Neural crest cell (in vitro differentiated cells): ENCODE measurements at regions not wholly inside any gene's neighbourhood (a gene's known extent, or its start where the extent isn't known, plus 50 kb on each side); places are given as distances from the start of the nearest gene placed in this dataset.

Source experiments
- DNase-seq: peaks from one replicate; pipeline ENCODE4 v3.0.0; 2021; ENCODE audit warnings: low read depth, mixed read lengths, low spot score
- H3K27ac Mint-ChIP-seq: one replicate; pipeline ENCODE4 v1.8.0; 2021; ENCODE audit warnings: mild to moderate bottlenecking, mixed read lengths; ENCODE audit not compliant: unreplicated experiment
- H3K27me3 Mint-ChIP-seq: 2 replicates; pipeline ENCODE4 v1.8.0; 2021; ENCODE audit warnings: low read depth, mild to moderate bottlenecking, mixed read lengths
- H3K36me3 Mint-ChIP-seq: 2 replicates; pipeline ENCODE4 v1.8.0; 2021; ENCODE audit warnings: low read depth, mild to moderate bottlenecking, mixed read lengths
- H3K4me1 Mint-ChIP-seq: 2 replicates; pipeline ENCODE4 v1.8.0; 2021; ENCODE audit warnings: mixed read lengths
- H3K4me3 Mint-ChIP-seq: one replicate; pipeline ENCODE4 v1.8.0; 2021; ENCODE audit warnings: mild to moderate bottlenecking, mixed read lengths
- H3K9me3 Mint-ChIP-seq: 2 replicates; pipeline ENCODE4 v1.8.0; 2021; ENCODE audit warnings: mixed read lengths
- CTCF ChIP-seq: fragments of 200-600 bp; sonication (generic); conservative IDR thresholded peaks from 2 replicates; pipeline ENCODE4 v1.5.0; 2021; ENCODE audit warnings: antibody characterized with exemption, mild to moderate bottlenecking

DNA sequence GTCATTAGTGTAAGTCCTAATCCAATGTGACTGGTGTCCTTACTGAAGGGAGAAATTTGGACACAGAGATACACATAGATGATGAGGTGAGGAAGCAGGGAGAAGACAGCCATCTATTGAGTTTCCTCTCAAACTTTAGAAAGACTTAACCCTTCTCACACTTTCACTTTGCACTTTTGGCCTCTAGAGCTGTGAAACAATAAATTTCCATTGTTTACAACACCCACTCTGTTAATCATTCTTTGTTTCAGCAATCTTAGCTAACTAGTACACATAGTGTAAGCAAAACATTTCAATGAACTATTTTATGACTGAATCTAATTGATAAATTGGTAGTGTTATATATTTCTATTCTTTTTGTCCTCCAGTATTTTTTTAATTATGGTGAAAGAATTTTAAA is 1092.8 kb upstream of the POT1 start:
- TF ChIP-seq CTCF, result no peak
- peaks cover 2% of the 10 kb centered on the region for H3K9me3 Mint-ChIP-seq
- H3K27ac Mint-ChIP-seq, result no peak overlapping the region
- no peaks in the 10 kb centered on the region for H3K36me3 Mint-ChIP-seq
- DNase-seq, result no peak
- peaks cover 20% of the 10 kb centered on the region for H3K4me1 Mint-ChIP-seq
- H3K27me3 Mint-ChIP-seq, result no peaks in the 10 kb centered on the region
- no peak overlapping the region for H3K4me3 Mint-ChIP-seq

- H3K27me3 Mint-ChIP-seq, result no peaks in the 10 kb centered on the region
- no peaks in the 10 kb centered on the region for H3K36me3 Mint-ChIP-seq
- H3K27ac Mint-ChIP-seq, result no peak overlapping the region
- H3K4me3 Mint-ChIP-seq, result no peak overlapping the region
- DNase-seq, result no peak
- TF ChIP-seq CTCF, result no peak
- peaks cover 4% of the 10 kb centered on the region for H3K9me3 Mint-ChIP-seq
- peaks cover 4% of the 10 kb centered on the region for H3K4me1 Mint-ChIP-seq
Observed at GRCh38 chr7:126016722-126017121, 1087.1 kb upstream of the POT1 start.

DNA sequence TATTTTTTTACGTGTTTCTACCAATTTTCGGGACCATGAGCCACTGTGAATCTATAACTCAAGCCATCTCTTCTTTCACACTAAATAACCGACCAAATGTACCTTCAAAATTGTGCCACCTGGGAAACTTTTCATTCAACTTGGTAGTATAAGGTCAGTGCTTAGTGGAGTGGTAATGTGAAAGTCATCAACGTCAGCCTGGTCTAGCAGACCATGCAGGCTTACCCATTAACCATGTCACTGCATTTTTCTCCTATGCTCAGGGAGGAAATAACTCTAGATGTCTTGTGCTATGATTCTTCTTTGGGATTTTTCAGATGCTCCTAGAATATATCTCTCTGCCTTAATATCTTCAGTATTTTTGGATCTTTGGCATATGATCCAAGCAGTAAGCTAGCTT is 1075.4 kb upstream of the POT1 start:
- Mint-ChIP-seq H3K4me1 (peaks cover 12% of the 10 kb centered on the region), H3K27ac (peak overlapping the region; percentile 8)
- TF ChIP-seq CTCF, result no peak

GRCh38 chr7:126001349-126001748 is 1071.7 kb upstream of the POT1 start:
- Mint-ChIP-seq H3K27me3 (no peaks in the 10 kb centered on the region), H3K4me1 (peaks cover 12% of the 10 kb centered on the region), H3K36me3 (no peaks in the 10 kb centered on the region), H3K27ac (no peak overlapping the region), H3K4me3 (no peak overlapping the region), H3K9me3 (peaks cover 2% of the 10 kb centered on the region)
- no peak for TF ChIP-seq CTCF
- DNase-seq, result no peak

More for the DNA sequence above, 1075.4 kb upstream of the POT1 start:
- Mint-ChIP-seq H3K27me3 (no peaks in the 10 kb centered on the region), H3K4me3 (no peak overlapping the region), H3K9me3 (no peaks in the 10 kb centered on the region), H3K36me3 (no peaks in the 10 kb centered on the region)
- no peak for DNase-seq

DNA sequence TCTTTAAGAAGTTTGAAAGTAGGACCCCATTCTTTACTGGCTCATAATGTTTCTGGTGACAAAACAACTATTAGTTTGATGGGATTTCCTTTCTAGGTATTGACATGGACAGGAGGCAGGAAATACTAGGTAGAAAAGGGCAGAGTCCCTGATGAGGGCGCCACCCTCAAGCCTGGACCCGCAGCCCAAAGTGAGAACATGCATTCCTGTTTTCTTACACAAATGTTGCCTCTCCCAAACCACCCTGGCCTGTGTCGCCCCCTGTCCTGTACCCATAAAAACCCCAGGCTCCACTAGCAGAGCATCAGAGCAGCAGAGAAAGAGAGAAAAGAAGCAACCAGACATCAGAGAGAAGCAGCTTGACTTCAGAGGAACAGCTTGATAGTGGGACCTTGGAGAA is 1055.2 kb upstream of the POT1 start:
- Mint-ChIP-seq H3K36me3 (no peaks in the 10 kb centered on the region), H3K4me1 (no peaks in the 10 kb centered on the region), H3K9me3 (peaks cover 8% of the 10 kb centered on the region), H3K4me3 (no peak overlapping the region), H3K27ac (no peak overlapping the region), H3K27me3 (no peaks in the 10 kb centered on the region)
- TF ChIP-seq CTCF, result no peak
- DNase-seq, result no peak

- Mint-ChIP-seq H3K4me1 (no peaks in the 10 kb centered on the region), H3K4me3 (no peak overlapping the region), H3K9me3 (no peaks in the 10 kb centered on the region), H3K36me3 (no peaks in the 10 kb centered on the region), H3K27me3 (no peaks in the 10 kb centered on the region), H3K27ac (no peak overlapping the region)
- no peak for DNase-seq
- TF ChIP-seq CTCF, result no peak
Observed at GRCh38 chr7:125971656-125972055, 1042.0 kb upstream of the POT1 start.
